Ammon's horn (tissue), 1 donor: ENCODE measurements at regions not wholly inside any gene's neighbourhood (a gene's known extent, or its start where the extent isn't known, plus 50 kb on each side); places are given as distances from the start of the nearest gene placed in this dataset.
"Not testable (repeated sequence)": the region's sequence is repeated elsewhere in the genome, so short reads cannot be mapped to it uniquely, and the experiment has no call there.

Experiments used
- DNase-seq: peaks from one replicate; pipeline ENCODE4 v3.0.0-alpha.2; 2016; ENCODE audit warnings: low spot score

DNA sequence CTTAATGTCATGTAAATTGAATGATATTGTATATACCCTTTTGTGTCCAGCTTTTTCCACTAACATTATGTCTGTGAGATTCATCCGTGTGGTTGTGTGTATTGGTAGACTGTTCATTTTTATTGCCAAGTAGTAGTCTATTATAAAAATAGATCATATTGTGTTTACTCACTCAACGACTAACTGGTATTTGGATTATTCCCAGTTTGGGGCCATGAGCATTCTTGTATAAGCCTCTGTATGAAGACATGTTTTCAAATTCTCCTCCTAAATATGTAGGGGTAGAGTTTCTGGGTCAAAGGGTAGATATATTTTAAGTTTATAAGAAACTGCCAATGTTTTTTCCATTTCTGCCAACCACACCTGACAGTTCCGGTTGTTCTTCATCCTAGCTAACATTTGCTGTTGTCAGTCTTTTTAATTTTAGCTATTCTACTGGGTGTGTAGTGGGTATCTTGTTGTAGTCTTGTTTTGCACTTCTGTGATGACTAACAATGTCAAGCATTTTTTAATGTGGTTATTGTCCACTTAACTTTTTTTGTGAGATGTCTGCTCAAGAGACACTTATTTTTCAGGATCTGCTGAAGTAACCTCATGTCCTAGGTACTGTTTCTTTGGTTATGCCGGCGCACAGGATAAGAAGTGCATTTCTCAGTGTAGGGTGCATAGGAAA, 93.2 kb downstream of the DACT1 start:
- DNase-seq = no peak

DNA sequence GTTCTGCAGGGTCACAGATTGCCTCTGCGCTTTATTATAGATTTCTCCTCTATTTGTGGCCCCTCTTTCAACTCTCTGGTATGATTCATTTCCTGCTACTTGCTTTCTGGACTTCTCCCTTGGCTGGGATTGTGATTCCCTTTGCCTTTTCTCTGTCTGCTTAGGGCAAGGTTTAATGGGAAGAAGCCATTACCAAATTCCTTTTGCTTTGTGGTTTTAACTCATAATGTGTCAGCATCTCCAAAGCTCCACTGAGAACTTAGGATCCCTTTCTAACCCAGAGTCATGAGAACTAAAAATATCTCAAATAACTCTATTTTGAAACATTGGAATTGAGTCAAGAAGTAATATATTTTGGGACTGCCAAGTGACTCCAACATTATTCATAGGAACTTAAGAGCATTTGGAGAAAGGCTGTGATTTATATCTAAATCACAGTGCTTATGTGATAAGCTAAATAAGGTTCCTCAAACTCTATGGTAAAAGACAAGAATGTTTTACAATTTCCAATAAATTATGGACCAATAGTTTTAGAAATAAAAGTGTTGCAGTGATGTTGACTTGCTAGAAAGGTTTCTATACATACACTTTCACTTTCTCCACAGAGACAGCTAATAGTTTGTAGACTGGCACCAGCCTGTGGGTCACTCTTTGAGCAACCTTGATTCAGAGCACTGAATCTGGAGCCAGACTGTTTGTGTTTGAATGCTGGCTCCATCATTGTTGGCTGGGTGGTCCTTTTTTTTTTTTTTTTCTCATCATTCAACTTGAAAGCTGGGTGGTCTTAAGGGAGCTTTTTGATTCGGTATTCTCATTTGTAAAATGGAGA, 93.9 kb downstream of the DACT1 start:
- DNase-seq = no peak

DNA sequence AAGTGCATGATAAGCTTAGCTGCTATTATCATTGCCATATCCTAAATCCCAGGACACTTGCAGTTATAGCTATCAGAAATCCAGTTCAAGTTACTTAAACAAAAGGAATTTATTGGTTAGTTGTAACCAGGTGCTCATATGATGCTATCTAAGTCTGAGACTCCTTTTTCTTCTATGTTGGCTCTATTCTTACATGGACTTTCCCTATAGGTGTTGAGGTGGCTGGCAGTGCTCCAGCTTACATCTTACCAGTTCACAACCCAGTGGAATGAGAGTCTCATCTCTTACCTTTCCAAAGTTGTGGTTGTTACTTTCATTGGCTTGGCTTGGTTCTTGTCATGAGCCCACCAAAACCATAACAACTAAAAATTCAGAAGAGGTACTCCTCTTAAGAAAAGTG, 94.6 kb downstream of the DACT1 start:
- no peak for DNase-seq

DNA sequence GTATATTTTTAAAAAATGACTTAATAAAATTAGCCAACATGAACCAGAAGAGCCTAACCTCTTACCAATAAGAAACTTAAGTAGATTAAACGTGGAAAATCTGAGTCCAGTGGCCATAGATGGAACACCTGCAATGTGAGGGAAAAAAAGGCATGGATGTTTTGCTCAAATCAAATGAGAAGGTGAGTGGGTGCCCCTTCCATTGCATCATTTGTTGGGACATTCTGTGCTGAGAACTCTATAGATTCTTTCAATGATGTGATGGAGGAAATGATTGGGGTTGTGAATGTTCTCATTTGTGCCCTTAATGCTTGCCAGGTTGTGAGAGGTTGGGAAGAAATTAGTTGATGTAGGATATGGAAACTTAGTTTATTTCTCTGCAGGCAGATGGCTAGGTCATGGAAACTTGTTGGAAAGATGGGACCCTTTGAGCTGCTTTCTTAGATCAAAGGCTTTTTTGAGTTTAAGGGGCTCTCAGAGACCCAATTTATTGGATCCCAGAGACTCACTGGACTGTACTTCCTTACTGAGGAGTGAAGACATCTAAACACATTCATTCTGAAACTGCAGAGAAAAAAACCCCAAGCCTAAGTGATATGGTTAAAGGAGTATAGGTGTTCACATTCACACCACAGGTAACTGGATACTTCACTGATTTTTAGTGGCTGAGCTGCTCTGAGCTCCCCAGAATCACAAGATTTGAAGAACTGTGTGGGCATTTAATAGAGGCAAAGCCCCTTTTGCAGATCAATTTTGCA, 95.9 kb downstream of the DACT1 start:
- no peak for DNase-seq

DNA sequence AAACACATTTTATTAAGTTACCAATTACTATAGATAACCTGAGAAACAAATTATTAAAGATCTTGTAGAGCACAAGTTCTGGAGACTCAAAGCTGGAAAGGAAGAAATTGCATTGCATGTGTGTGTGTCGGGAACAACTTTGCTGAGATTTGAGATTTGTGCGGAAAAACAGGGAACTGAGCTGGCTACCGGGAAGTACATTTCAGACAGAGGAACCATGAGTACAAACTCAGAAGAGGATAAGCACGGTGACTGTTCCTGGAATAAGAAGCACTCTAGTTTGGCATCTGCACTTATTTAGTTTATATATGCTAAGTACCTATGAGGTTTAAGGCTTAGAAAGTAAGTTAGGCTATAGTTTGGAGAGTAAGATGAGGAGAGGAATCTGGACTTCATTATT, 97.8 kb downstream of the DACT1 start:
- DNase-seq = no peak

DNA sequence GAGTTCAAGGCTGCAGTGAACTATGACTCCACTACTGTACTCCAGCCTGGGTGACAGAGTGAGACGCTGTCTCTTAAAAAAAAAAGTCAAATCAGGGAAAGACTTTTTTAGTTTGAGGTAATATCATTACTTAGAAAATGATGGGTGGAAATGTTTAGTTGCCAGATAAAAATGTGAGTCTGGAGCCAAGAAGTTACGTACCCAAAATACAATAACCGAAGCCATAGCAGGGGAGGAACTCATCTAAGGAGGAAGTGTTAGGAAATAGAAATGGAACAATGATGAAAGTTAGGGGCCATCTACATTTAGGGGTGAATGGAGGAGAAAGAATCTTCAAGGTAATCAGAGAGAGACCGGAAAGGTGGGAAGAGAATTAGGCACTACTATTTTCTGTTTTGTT, 98.8 kb downstream of the DACT1 start:
- no peak for DNase-seq

DNA sequence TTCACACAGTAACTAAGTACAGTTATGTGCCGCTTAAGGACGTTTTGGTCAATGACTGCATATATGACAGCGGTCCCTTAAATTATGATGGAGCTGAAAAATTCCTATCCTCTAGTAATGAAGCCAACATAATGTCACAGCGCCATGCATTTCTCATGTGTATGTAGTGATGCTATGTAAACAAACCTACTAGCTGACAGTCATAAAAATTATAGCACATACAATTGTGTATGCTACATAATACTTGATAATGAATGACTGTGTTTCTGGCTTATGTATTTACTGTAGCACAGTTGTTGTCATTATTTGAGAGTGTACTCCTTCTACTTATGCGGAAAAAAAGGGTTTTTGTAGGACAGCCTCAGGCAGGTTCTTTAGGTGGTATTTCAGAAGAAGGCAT, 99.7 kb downstream of the DACT1 start:
- no peak for DNase-seq

DNA sequence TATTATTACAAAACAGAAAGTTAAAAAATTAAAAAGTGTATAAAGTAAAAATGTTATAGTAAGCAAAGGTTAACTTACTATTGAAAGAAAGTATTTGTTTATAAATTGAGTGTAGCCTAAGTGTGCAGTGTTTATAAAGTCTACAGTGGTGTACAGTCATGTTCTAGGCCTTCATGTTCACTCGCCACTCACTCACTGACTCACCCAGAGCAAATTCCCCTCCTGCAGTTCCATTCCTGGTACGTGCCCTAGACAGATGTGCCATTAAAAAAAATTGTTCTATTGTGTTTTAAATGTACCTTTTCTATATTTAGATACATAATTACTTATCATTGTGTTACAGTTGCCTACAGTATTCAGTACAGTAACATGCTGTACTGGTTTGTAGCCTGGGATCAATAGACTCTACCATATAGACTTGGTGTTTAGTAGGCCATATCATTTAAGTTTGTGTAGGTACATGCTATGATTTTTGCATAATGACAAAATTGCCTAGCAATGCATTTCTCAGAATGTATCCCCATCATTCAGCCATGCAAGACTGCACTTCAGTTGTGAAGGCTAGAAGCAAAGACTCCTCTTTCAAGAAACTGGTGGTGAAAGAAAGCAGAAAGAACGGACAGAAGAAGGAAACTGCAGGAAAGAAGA, 100.6 kb downstream of the DACT1 start:
- no peak for DNase-seq

DNA sequence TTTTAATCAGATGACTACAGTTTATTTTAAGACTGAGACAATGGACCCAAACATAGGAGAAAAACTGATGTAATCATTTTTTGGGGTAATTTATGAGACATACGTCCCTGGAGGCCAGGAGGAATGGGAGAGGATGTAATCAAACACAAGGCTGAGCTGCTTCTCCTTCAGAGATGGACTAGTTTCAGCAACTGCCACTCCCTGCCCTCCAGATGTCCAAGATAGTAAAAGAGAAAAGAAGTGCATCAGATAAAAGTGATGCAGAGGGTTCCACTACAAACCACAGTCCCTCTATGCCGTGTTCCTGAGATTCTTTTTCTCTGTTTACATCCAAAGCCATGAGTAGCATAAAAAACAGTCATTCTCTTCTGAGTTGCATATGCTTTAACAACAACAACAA, 101.1 kb downstream of the DACT1 start:
- no peak for DNase-seq

DNA sequence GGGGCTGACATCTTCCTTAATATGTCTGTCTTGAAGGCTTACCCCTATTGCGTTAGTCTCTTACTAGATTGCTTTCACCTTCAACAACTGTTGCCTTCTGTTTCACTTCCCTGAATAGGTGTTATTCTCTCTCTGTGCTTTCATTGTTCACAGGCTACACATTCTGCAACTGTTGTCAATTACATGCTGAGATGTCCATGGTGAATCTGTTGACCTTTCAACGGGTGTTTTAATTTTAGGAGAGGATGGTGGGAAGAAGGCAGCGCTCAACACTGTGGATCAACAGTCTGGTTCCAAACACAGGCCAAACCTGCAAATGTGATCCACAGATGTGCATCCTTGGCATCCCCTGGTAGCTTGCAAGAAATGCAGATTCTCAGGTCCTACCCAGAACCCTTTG, 101.9 kb downstream of the DACT1 start:
- no peak for DNase-seq

DNA sequence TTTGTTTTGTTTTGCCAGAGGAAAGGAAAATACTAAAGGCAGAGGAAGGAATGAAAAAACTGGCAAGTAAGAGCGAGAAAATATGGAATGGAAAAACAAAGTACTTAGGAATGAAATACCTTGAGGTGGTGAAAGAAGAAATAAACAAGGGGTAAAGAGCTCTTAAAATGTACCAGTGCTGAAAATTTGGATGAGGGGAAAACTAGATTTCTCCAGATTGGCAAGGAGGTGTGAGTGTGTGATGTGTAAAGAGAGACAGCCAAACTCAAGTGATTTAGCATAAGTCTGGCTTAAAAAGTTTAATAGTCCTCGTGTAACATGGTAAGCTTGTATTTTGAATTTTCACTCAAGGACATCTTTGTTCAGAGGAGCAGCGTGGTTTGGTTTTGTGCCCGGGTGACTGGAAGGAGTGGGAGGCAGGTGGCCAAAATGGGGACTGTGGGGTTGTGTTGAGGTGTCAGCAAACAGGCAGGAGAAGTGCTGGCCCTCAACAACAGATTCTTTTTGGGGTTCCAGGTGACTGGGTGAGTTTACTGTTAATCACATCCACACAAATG, 102.7 kb downstream of the DACT1 start:
- DNase-seq = peak; percentile 60

DNA sequence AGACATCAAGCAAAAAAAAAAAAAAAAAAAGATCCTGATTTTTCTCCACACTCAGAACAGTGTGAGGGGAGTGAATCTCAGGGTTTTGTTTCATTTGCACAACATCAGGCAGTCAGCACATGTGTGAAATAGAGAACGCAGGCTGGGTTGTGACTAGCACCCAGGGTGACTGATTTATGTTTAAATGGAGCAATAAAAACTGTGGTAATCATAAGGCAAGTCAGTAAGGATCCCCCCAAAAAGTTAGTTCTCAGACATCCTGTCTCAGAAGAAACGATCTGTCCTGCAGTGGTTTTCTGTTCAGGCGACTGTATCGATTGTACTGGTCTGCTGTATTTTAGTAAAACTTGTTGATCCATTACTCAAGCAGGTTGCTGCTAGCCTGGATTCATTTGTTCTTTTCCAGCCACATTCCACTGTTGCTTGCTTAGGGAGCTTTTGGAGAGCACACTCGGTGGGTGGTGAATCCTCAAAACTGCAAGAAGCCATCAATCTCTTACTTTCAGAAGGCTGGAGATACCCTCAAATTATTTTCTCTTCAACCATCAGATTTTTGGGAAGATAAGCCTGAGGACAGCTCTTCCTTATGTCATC, 107.1 kb downstream of the DACT1 start:
- no peak for DNase-seq

DNA sequence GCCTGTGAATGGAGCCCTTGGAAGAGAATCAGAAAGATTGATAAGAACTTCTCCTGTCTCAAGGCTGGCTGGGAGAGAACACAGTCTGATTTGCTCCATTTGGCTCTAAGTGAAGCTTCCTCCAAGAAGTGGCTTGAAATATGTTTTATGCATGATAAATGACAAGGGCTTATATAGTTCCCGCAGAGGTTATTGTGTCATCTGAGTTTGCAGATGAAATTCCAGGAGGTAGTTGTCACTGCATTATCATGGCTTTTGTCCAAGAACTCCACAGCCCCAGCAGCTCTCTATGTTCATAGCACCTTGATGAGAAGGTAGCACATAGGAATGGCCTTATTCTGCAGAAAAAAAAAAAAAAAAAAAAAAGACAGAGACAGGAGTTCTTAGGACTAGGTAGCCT, 108.5 kb downstream of the DACT1 start:
- no peak for DNase-seq

DNA sequence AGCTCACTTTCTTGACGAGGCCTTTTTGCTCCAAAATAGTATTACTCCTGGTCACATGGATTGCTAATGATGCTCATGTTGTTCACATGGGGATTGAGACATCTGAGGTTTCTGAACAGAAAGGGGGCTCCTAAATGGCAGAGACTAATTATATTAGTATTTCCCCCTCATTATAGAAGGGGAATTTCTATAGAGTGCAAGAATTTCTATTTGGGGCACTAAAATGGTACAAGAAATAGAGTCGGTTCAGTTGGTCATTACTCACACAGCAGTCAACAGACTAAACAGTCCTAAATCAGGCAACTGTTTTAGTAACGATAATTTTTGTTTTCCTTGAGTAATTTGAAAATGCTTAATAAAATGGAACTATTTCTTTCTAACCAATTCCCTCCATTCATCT, 108.9 kb downstream of the DACT1 start:
- no peak for DNase-seq

DNA sequence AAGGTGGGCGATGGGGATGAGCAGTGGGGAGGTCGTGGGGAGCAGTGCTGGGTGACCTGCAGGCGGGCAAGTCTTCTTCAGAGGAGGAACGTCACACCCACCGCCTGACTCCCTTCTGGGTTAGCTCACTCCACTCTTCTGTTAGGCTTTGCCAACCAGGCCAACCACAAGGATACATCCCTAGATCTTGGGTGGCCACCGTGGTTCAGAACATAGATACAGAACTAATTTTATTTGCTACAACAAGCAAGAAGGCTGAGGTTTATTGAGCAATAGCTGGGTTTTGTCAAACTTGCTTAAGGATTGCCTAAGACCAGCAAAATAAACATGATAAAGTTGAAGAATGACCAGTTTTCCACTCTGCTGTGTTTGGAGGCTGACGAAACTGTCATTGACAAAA, 109.4 kb downstream of the DACT1 start:
- peak; percentile 53 for DNase-seq

DNA sequence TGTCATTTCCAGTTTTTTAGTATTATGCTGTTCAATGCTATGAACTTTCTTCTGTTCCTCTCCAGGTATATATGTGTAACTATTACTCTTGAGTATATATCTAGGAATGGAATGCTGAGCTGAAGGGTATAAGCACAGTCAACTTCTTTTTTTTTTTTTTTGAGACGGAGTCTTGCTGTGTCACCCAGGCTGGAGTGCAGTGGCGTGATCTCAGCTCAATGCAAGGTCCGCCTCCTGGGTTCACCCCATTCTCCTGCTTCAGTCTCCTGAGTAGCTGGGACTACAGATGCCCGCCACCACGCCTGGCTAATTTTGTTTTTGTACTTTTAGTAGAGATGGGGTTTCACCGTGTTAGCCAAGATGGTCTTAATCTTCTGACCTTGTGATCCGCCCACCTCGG, 110.5 kb downstream of the DACT1 start:
- DNase-seq = not testable (repeated sequence)

DNA sequence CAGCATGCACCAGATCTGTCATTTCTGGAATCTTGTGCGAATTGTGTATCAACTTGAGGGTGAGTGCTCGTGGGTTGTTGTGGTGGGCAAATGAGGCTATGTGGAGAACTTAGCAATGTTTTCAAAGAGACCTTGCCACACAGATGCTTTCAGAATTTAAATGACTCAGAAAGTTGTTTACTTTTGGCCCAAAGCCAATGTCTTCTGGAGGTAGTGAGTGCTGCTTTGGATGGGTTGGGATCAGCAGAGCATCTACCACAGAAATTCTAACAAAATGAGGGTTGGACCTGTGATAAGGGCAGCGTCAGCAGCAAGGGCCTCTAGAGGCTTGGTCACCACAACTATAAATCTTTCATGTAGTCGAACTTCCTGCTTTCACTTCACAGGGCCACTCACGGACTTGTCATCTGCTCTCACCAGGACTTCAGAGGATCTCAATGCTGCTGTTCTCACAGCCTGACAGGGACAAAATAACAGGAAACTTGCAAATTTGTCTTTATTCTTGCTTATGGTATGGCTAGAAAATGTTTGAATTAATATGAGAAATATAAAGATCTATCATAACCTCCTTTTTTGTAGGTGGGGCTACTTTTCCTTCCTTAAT, 111.4 kb downstream of the DACT1 start:
- DNase-seq = peak; percentile 61

DNA sequence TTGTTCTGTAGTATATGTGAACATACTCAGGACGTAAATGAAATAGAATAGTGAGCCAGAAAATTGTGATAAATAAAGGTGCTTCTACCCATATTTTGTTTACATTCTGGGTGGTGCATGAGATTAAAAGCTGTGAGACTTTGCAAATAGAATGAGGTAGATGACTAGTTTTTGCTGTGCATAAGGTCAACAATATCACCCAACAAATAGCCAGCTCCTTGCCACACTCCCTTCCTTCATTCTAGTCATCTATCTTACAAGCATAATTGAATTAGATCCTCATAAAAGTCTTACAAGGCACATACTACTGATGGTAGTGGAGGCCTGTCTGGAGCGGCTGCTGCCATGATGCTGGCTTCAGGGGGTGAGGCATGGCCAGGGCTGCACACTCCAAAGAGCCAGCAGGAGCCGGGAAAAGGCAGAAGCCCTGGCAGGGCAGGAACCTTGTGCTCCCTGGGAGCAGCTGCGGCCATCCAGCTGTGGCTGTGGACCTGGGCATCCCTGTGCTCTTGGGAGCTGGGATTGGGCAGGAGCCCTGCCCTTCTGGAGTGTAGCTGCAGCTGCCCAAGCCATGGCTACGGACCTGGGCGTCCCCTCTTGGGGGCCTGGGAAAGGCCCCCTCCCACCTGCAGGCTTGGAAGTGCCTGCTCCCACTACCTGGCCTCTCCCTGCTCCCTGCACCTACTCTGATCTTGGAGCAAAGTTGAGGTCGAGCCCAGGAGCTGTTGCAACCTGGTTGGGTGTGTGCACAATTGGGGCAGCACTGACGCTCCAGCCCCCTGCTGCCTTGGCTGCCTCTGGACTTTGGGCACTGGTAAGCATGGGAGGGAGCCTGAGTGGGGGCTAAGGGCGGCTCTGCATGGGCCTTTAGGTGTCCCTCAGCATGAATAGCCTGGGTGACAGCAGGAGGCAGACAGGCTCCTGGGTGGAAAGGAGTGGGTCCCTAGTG, 112.8 kb downstream of the DACT1 start:
- DNase-seq = no peak

DNA sequence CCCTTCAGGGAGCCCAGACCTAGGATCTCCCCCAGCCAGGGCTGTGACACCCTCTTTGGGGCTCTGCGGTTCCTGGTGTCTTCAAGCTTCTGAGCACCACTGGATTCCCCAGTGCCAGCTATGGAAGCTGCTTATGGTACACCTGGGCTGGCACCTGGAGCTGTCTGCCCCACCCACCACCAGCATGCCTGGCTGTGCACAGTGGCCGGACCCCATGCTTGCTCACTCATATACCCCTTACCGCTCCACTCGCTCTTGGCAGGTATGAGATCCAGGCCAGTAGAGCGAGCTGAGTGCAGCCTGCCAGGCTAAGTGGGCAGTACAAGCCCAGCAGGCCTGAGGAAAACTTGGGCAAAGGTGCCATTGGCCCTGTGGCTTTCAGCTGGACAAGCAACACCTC, 114.0 kb downstream of the DACT1 start:
- DNase-seq = no peak

DNA sequence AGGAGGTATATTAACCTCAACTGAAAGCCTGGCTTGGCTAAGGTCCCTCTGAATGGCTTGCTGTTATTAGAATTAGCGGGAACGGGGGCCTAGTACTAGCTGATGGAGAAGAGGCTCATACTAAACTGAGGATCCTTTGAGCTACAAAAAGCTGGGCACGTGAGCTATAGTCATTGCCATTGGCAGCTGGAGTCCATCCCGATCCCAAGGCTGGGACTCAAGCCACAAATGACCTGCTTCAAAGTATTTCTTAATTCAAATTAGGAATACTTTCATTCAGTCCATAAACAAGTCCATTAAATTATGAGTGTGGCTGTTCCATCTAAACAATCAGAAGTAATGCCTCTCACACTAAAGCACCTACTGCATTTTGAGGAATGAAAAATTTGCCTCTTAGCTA, 114.5 kb downstream of the DACT1 start:
- DNase-seq = peak; percentile 18
